ENCODE measurements at regions not wholly inside any gene's neighbourhood (a gene's known extent, or its start where the extent isn't known, plus 50 kb on each side); places are given as distances from the start of the nearest gene placed in this dataset.

DNA sequence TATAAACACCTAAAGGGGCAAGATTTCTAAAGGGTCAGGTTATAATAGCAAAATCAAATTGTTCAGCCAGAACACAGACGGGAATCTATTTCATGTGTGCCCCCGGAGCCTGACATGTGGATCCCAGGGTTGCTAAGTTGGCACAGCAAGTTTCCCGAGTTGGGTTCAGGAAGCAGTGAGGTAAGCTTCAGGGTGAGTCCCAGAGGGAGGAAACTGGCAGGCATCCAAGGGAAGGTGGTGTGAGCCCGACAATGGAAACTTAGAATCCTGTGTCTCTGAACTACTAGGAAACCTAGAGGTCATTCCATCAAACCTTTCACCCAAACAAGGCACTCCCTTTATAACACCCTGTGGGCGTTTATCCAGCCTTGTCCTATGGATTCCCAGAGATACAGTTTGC lies 98.4 kb downstream of the ADRB2 start:
- peaks cover 10 to 11% of the 10 kb centered on the region in 2 donors for H3K4me1 Mint-ChIP-seq
- no peak overlapping the region for H3K27ac Mint-ChIP-seq
- H3K4me3 Mint-ChIP-seq = no peak overlapping the region

DNA sequence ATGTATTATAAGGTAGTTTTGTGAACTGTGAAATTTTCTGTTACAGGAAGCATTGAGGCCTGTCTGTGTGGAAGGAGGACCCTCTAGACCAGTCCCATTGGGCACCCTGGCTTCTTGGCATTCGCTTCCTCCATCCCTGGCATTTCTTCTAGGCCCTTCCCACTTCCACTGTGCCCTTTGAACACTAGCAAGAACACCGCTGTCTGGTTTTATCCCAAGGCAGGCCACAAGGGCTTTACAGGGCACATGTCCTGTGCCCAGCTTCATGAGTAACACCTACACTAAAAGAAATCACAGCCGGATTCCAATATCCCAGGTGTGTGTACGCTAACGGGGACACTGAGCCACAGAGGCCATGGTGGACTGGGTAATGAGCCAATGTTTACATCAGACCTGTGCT lies 99.8 kb downstream of the ADRB2 start:
- ATAC-seq (replicated peaks) (no peak), DNase-seq (no peak)
- Mint-ChIP-seq H3K4me3 (no peak overlapping the region), H3K4me1 (peaks cover 12 to 15% of the 10 kb centered on the region in 2 donors), H3K27me3 (peaks cover 7 to 16% of the 10 kb centered on the region in 2 donors), H3K27ac (no peak overlapping the region), H3K9me3 (no peaks in the 10 kb centered on the region), H3K36me3 (peaks cover 0 to under 1% of the 10 kb centered on the region in 2 donors)

More for the DNA sequence above, 98.4 kb downstream of the ADRB2 start:
- peaks cover 0 to 1% of the 10 kb centered on the region in 2 donors for H3K36me3 Mint-ChIP-seq
- peaks cover 17 to 29% of the 10 kb centered on the region in 2 donors for H3K27me3 Mint-ChIP-seq
- no peaks in the 10 kb centered on the region for H3K9me3 Mint-ChIP-seq
- ATAC-seq (replicated peaks) (no peak), DNase-seq (no peak)

- Mint-ChIP-seq H3K27ac (no peak overlapping the region), H3K4me1 (peaks cover 12 to 22% of the 10 kb centered on the region in 2 donors), H3K27me3 (peaks cover under 1 to 10% of the 10 kb centered on the region in 2 donors), H3K4me3 (no peak overlapping the region), H3K36me3 (no peaks in the 10 kb centered on the region), H3K9me3 (no peaks in the 10 kb centered on the region)
- DNase-seq (no peak), ATAC-seq (replicated peaks) (no peak)
These were observed 101.0 kb downstream of the ADRB2 start for GRCh38 chr5:148927307-148927946.

DNA sequence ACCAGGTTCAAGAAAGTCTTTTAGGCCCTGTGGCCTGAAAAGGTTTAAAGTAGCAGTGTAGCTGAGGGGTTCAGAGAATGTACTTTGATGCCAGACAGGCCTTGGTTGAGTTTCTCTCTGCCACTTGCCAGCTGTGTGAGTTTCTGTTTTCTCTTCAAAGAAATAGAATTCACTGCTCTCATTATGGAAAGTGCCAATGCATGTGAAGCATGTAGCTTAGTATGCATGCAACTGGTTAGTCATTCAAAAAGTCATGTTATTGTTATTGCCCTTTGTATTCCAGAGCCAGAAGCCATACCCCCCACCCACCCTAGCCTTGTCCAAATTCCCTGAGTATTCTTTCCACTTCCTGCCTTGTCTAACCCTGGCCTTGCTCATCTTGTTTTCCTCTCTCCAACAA lies 101.7 kb downstream of the ADRB2 start:
- DNase-seq = no peak
- Mint-ChIP-seq H3K27ac (no peak overlapping the region), H3K4me3 (no peak overlapping the region), H3K36me3 (no peaks in the 10 kb centered on the region), H3K4me1 (peaks cover 10 to 22% of the 10 kb centered on the region in 2 donors), H3K9me3 (no peaks in the 10 kb centered on the region), H3K27me3 (peaks cover 0 to 6% of the 10 kb centered on the region in 2 donors)
- ATAC-seq (replicated peaks) = no peak

GRCh38 chr5:148931453-148932057 lies 105.1 kb downstream of the ADRB2 start:
- H3K27me3 Mint-ChIP-seq = no peaks in the 10 kb centered on the region
- no peak for ATAC-seq (replicated peaks)

GRCh38 chr5:148932355-148932935 lies 106.0 kb downstream of the ADRB2 start:
- H3K27ac Mint-ChIP-seq = no peak overlapping the region
- no peak overlapping the region for H3K4me3 Mint-ChIP-seq
- H3K4me1 Mint-ChIP-seq = peaks cover 10 to 22% of the 10 kb centered on the region in 2 donors
- no peaks in the 10 kb centered on the region for H3K36me3 Mint-ChIP-seq
- DNase-seq (no peak), ATAC-seq (replicated peaks) (no peak)
- H3K27me3 Mint-ChIP-seq = no peaks in the 10 kb centered on the region
- no peaks in the 10 kb centered on the region for H3K9me3 Mint-ChIP-seq

More at GRCh38 chr5:148931453-148932057, 105.1 kb downstream of the ADRB2 start:
- Mint-ChIP-seq H3K4me1 (peaks cover 10 to 22% of the 10 kb centered on the region in 2 donors), H3K27ac (no peak overlapping the region), H3K4me3 (no peak overlapping the region), H3K9me3 (no peaks in the 10 kb centered on the region), H3K36me3 (no peaks in the 10 kb centered on the region)
- DNase-seq = no peak

DNA sequence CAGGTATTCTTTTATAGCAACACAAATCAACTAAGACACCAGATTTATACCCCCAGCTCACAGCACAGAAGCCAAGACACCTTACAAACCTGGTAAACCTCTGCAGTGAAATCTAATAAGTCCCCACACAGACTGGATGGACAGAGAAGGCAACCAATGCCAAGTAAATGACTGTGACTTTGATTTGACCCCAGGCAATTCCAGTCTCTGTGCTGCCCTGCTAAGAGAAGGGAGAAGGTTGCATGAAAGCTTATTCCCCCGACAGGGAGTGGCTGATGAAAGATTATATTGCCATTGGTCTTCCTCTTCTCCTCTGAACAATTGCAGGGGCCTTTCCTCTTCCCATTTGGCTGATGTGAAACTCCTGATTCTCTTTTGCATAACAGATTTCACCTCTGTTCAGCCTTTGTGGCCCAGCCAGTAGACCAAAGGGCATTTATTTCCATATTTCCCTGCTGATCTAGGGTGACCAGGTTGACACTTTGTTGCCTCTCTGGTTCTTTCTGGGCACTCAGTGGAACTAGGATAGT lies 107.6 kb downstream of the ADRB2 start:
- H3K4me1 Mint-ChIP-seq = peaks cover 10 to 22% of the 10 kb centered on the region in 2 donors
- H3K4me3 Mint-ChIP-seq = no peak overlapping the region
- no peak overlapping the region for H3K27ac Mint-ChIP-seq
- no peaks in the 10 kb centered on the region for H3K36me3 Mint-ChIP-seq
- no peaks in the 10 kb centered on the region for H3K9me3 Mint-ChIP-seq
- DNase-seq (no peak), ATAC-seq (replicated peaks) (no peak)
- no peaks in the 10 kb centered on the region for H3K27me3 Mint-ChIP-seq

GRCh38 chr5:148934895-148935400 lies 108.5 kb downstream of the ADRB2 start:
- DNase-seq (no peak), ATAC-seq (replicated peaks) (no peak)
- Mint-ChIP-seq H3K9me3 (no peaks in the 10 kb centered on the region), H3K27me3 (peaks cover 0 to under 1% of the 10 kb centered on the region in 2 donors), H3K4me3 (no peak overlapping the region), H3K4me1 (peaks cover 8 to 18% of the 10 kb centered on the region in 2 donors), H3K27ac (no peak overlapping the region), H3K36me3 (no peaks in the 10 kb centered on the region)

GRCh38 chr5:148937239-148937638 lies 110.8 kb downstream of the ADRB2 start:
- Mint-ChIP-seq H3K4me3 (no peak overlapping the region), H3K36me3 (no peaks in the 10 kb centered on the region), H3K4me1 (no peaks in the 10 kb centered on the region), H3K27me3 (peaks cover 12 to 16% of the 10 kb centered on the region in 2 donors), H3K27ac (no peak overlapping the region), H3K9me3 (no peaks in the 10 kb centered on the region)
- no peak for ATAC-seq (replicated peaks)
- no peak for DNase-seq

GRCh38 chr5:148937830-148938521 lies 111.6 kb downstream of the ADRB2 start:
- Mint-ChIP-seq H3K4me1 (no peaks in the 10 kb centered on the region), H3K27ac (no peak overlapping the region), H3K9me3 (no peaks in the 10 kb centered on the region), H3K36me3 (no peaks in the 10 kb centered on the region), H3K4me3 (no peak overlapping the region), H3K27me3 (peaks cover 12 to 17% of the 10 kb centered on the region in 2 donors)
- ATAC-seq (replicated peaks) (no peak), DNase-seq (no peak)

- Mint-ChIP-seq H3K9me3 (no peaks in the 10 kb centered on the region), H3K4me3 (no peak overlapping the region), H3K27me3 (peaks cover 12 to 17% of the 10 kb centered on the region in 2 donors), H3K36me3 (no peaks in the 10 kb centered on the region), H3K27ac (no peak overlapping the region), H3K4me1 (no peaks in the 10 kb centered on the region)
- ATAC-seq (replicated peaks) = no peak
- no peak for DNase-seq
These were observed 112.1 kb downstream of the ADRB2 start for GRCh38 chr5:148938522-148938882.

DNA sequence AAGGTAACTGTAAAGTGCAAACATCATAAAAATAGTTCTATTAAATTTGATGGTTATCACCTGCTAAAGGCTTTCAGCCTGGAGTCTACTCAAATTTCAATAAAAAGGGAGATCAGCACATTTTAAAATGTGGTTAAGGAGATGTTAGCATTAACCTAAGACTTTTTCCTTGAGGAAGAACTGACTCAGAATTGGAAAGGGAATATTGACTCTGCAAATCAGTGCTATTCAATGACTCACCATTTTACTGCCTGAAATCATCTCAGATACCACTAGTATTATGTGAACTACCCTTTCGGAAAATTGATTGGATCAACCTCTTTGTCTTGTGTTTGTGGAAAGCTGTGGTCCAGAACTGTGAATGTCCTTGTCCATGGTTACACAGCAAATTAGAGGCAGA lies 113.3 kb downstream of the ADRB2 start:
- DNase-seq (no peak), ATAC-seq (replicated peaks) (no peak)
- no peak overlapping the region for H3K4me3 Mint-ChIP-seq
- peaks cover 14 to 17% of the 10 kb centered on the region in 2 donors for H3K27me3 Mint-ChIP-seq
- H3K27ac Mint-ChIP-seq = no peak overlapping the region
- H3K4me1 Mint-ChIP-seq = no peaks in the 10 kb centered on the region
- no peaks in the 10 kb centered on the region for H3K36me3 Mint-ChIP-seq
- peaks cover 0 to under 1% of the 10 kb centered on the region in 2 donors for H3K9me3 Mint-ChIP-seq

DNA sequence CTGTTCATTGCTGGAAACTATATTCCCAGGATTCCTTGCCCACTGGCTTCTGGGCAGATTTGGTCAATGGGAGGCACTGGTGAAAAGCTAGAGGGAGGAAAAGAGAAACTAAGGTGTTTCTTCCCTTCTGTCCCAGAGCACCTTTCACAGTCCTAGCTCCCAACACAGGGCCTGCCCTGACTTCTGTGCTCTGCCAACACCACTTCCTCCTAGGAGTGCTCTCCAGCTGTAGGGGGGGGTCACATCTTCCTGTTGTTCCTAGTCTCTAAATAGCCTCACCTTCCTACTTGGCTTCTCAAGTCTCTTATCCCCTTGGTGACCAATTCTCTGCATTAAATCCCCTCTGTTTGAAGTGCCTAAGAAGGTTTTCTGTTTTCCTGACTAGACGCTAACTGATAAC lies 115.4 kb downstream of the ADRB2 start:
- ATAC-seq (replicated peaks) (no peak), DNase-seq (no peak)
- Mint-ChIP-seq H3K27me3 (peaks cover 15 to 17% of the 10 kb centered on the region in 2 donors), H3K36me3 (no peaks in the 10 kb centered on the region), H3K9me3 (peaks cover 0 to 2% of the 10 kb centered on the region in 2 donors), H3K4me1 (no peaks in the 10 kb centered on the region), H3K4me3 (no peak overlapping the region), H3K27ac (no peak overlapping the region)

GRCh38 chr5:148949841-148950470 lies 112.9 kb downstream of the SH3TC2 start:
- H3K36me3 Mint-ChIP-seq = no peaks in the 10 kb centered on the region
- DNase-seq (no peak), ATAC-seq (replicated peaks) (no peak)
- no peaks in the 10 kb centered on the region for H3K9me3 Mint-ChIP-seq
- no peak overlapping the region for H3K4me3 Mint-ChIP-seq
- H3K4me1 Mint-ChIP-seq = no peaks in the 10 kb centered on the region
- peaks cover 0 to 3% of the 10 kb centered on the region in 2 donors for H3K27me3 Mint-ChIP-seq
- no peak overlapping the region for H3K27ac Mint-ChIP-seq
